ENCODE measurements at regions not wholly inside any gene's neighbourhood (a gene's known extent, or its start where the extent isn't known, plus 50 kb on each side); places are given as distances from the start of the nearest gene placed in this dataset.

GRCh38 chr11:38448284-38448683, 1850.2 kb upstream of the RAG2 start:
- ATAC-seq: no peak
- intact Hi-C loops (cut with DNase I, micrococcal nuclease): no loop called here
- TF ChIP-seq CTCF (IDR thresholded peaks at IDR 0.05): no peak
- no peaks in the 10 kb centered on the region for H3K4me1 ChIP-seq (ENCODE audit: low read depth)
- peaks cover 9% of the 10 kb centered on the region for H3K9me3 ChIP-seq
- no peak for DNase-seq
- H3K4me3 ChIP-seq: no peak overlapping the region
- no peaks in the 10 kb centered on the region for H3K36me3 ChIP-seq (ENCODE audit: low read depth)

- ATAC-seq (no peak), DNase-seq (no peak)
- no peaks in the 10 kb centered on the region for H3K4me1 ChIP-seq (ENCODE audit: low read depth)
- H3K36me3 ChIP-seq (ENCODE audit: low read depth): no peaks in the 10 kb centered on the region
- no peak overlapping the region for H3K4me3 ChIP-seq
- no peak for TF ChIP-seq CTCF (IDR thresholded peaks at IDR 0.05)
- intact Hi-C loops (cut with DNase I, micrococcal nuclease): no loop called here
- peaks cover 14% of the 10 kb centered on the region for H3K9me3 ChIP-seq
Measured at GRCh38 chr11:38446336-38446735, 1848.3 kb upstream of the RAG2 start.

GRCh38 chr11:38438091-38438490, 1840.1 kb upstream of the RAG2 start:
- Histone ChIP-seq H3K36me3 (ENCODE audit: low read depth) (no peaks in the 10 kb centered on the region), H3K4me1 (ENCODE audit: low read depth) (no peaks in the 10 kb centered on the region), H3K9me3 (peaks cover 11% of the 10 kb centered on the region), H3K4me3 (no peak overlapping the region)
- intact Hi-C loops (cut with DNase I, micrococcal nuclease): no loop called here
- TF ChIP-seq CTCF (IDR thresholded peaks at IDR 0.05): no peak
- DNase-seq (no peak), ATAC-seq (no peak)

- DNase-seq: no peak
- Histone ChIP-seq H3K9me3 (peaks cover 12% of the 10 kb centered on the region), H3K4me3 (no peak overlapping the region), H3K4me1 (ENCODE audit: low read depth) (no peaks in the 10 kb centered on the region), H3K36me3 (ENCODE audit: low read depth) (no peaks in the 10 kb centered on the region)
- TF ChIP-seq CTCF (IDR thresholded peaks at IDR 0.05): no peak
- ATAC-seq: no peak
- intact Hi-C loops (cut with DNase I, micrococcal nuclease): no loop called here
Measured at GRCh38 chr11:38425578-38425977, 1827.5 kb upstream of the RAG2 start.

- Histone ChIP-seq H3K4me3 (no peak overlapping the region), H3K36me3 (ENCODE audit: low read depth) (no peaks in the 10 kb centered on the region), H3K9me3 (peaks cover 13% of the 10 kb centered on the region), H3K4me1 (ENCODE audit: low read depth) (no peaks in the 10 kb centered on the region)
- intact Hi-C loops (cut with DNase I, micrococcal nuclease): no loop called here
- ATAC-seq (no peak), DNase-seq (no peak)
- TF ChIP-seq CTCF (IDR thresholded peaks at IDR 0.05): no peak
Measured at GRCh38 chr11:38423042-38423441, 1825.0 kb upstream of the RAG2 start.

GRCh38 chr11:38416141-38416540, 1818.1 kb upstream of the RAG2 start:
- DNase-seq (no peak), ATAC-seq (no peak)
- H3K36me3 ChIP-seq (ENCODE audit: low read depth): no peaks in the 10 kb centered on the region

More at GRCh38 chr11:38416141-38416540, 1818.1 kb upstream of the RAG2 start:
- no peak for TF ChIP-seq CTCF (IDR thresholded peaks at IDR 0.05)
- peaks cover 27% of the 10 kb centered on the region for H3K9me3 ChIP-seq
- no peaks in the 10 kb centered on the region for H3K4me1 ChIP-seq (ENCODE audit: low read depth)
- H3K4me3 ChIP-seq: no peak overlapping the region
- intact Hi-C loops (cut with DNase I, micrococcal nuclease): no loop called here

Data from mucosa of descending colon (tissue), 3 donors.